ENCODE measurements at regions not wholly inside any gene's neighbourhood (a gene's known extent, or its start where the extent isn't known, plus 50 kb on each side); places are given as distances from the start of the nearest gene placed in this dataset.

DNA sequence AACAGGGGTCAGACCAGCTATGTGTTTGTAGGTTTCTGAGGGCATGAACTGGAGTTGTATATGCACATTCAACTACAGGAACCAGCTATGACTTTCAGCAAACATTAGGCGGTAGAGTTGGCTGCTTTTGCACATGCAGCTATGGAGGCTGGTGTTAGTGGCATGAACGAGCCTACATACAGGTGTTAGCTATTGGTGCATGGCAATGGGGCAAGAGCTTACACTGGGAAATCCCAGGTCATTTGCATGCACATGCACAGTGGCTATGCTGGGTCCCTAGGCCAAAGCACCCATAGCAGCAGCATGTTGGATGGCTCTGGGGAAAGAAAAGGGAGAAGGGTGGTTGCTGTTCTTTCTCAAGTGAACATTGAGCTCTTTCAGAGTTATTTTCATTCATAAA is 1018.5 kb upstream of the PHF14 start:
- H3K27ac ChIP-seq (ENCODE audit: low read depth, low read length, poor library complexity, severe bottlenecking) = no peak overlapping the region
- H3K4me3 ChIP-seq (ENCODE audit: low read depth, low read length, poor library complexity, severe bottlenecking) = no peak overlapping the region
- CTCF ChIA-PET = no interaction called here
- no peak for DNase-seq (ENCODE audit: low spot score)
- H3K27me3 ChIP-seq (replicated peaks; ENCODE audit: insufficient read depth, low read depth, low read length, poor library complexity) = no peaks in the 10 kb centered on the region
- no peaks in the 10 kb centered on the region for H3K36me3 ChIP-seq (ENCODE audit: insufficient read depth, low read length, poor library complexity, severe bottlenecking)
- intact Hi-C loops (cut with micrococcal nuclease; ENCODE audit: unreplicated experiment) = no loop called here
- H3K9me3 ChIP-seq (ENCODE audit: low read depth, low read length, poor library complexity, severe bottlenecking) = peaks cover 10% of the 10 kb centered on the region
- no peak for TF ChIP-seq EZH2 (IDR thresholded peaks at IDR 0.05; ENCODE audit: borderline replicate concordance, low read depth, low read length, poor library complexity, severe bottlenecking)
- TF ChIP-seq, protein P1, sequence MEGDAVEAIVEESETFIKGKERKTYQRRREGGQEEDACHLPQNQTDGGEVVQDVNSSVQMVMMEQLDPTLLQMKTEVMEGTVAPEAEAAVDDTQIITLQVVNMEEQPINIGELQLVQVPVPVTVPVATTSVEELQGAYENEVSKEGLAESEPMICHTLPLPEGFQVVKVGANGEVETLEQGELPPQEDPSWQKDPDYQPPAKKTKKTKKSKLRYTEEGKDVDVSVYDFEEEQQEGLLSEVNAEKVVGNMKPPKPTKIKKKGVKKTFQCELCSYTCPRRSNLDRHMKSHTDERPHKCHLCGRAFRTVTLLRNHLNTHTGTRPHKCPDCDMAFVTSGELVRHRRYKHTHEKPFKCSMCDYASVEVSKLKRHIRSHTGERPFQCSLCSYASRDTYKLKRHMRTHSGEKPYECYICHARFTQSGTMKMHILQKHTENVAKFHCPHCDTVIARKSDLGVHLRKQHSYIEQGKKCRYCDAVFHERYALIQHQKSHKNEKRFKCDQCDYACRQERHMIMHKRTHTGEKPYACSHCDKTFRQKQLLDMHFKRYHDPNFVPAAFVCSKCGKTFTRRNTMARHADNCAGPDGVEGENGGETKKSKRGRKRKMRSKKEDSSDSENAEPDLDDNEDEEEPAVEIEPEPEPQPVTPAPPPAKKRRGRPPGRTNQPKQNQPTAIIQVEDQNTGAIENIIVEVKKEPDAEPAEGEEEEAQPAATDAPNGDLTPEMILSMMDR (conservative IDR thresholded peaks at IDR 0.05; ENCODE audit: low read depth, low read length) = no peak
- BruUV-seq (replicated peaks) = no TSS peak
- POLR2A ChIA-PET (ENCODE audit: low non-redundant PET) = no interaction called here
- H3K4me1 ChIP-seq (ENCODE audit: insufficient read depth, low read length, poor library complexity, severe bottlenecking) = no peaks in the 10 kb centered on the region

DNA sequence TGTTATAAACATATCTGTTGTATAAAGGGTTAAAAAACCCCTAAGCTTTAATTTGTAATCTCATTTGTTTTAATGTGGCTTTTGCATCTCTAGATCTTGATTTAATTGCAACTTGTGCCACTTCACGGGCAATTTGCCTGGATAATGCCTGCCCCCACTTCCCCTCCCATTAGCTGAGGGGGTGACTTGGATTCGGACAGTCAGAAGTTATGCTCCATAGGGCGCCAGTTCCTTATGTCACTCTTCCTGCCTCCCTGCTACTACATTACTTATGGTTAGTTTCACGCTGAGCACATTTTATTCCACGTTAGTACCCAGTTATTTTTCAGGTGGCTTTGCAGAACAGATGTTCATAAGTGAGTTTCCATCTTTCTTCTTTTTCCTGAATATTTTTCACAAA is 1015.2 kb upstream of the PHF14 start:
- intact Hi-C loops (cut with micrococcal nuclease; ENCODE audit: unreplicated experiment) = no loop called here
- ChIA-PET POLR2A (ENCODE audit: low non-redundant PET) (no interaction called here), CTCF (no interaction called here)
- Histone ChIP-seq H3K4me3 (ENCODE audit: low read depth, low read length, poor library complexity, severe bottlenecking) (no peak overlapping the region), H3K9me3 (ENCODE audit: low read depth, low read length, poor library complexity, severe bottlenecking) (peaks cover 13% of the 10 kb centered on the region), H3K36me3 (ENCODE audit: insufficient read depth, low read length, poor library complexity, severe bottlenecking) (no peaks in the 10 kb centered on the region), H3K27ac (ENCODE audit: low read depth, low read length, poor library complexity, severe bottlenecking) (no peak overlapping the region), H3K4me1 (ENCODE audit: insufficient read depth, low read length, poor library complexity, severe bottlenecking) (no peaks in the 10 kb centered on the region), H3K27me3 (replicated peaks; ENCODE audit: insufficient read depth, low read depth, low read length, poor library complexity) (no peaks in the 10 kb centered on the region)
- TF ChIP-seq EZH2 (IDR thresholded peaks at IDR 0.05; ENCODE audit: borderline replicate concordance, low read depth, low read length, poor library complexity, severe bottlenecking) = no peak
- TF ChIP-seq, protein P1 (conservative IDR thresholded peaks at IDR 0.05; ENCODE audit: low read depth, low read length) = no peak
- DNase-seq (ENCODE audit: low spot score) = no peak
- no TSS peak for BruUV-seq (replicated peaks)

DNA sequence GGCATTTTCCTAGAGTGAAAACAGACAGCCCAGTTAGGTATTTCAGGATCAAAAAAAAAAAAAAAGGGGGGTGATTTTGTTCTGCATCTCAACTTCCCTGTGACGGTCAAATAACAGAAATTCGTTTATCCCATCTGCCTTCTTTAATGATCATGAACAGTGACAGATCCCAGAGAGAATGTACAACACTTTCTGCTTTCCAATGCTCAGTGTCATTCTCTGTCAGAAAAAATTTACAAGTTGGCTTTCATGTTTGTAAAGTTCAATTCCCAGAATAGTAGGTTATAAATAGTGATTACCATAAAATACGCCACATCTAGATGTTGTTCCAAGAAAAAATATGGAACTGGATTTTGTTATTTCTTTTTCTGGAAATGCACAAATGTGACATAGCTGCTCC is 1013.2 kb upstream of the PHF14 start:
- Histone ChIP-seq H3K4me1 (ENCODE audit: insufficient read depth, low read length, poor library complexity, severe bottlenecking) (no peaks in the 10 kb centered on the region), H3K27me3 (replicated peaks; ENCODE audit: insufficient read depth, low read depth, low read length, poor library complexity) (no peaks in the 10 kb centered on the region), H3K36me3 (ENCODE audit: insufficient read depth, low read length, poor library complexity, severe bottlenecking) (no peaks in the 10 kb centered on the region), H3K27ac (ENCODE audit: low read depth, low read length, poor library complexity, severe bottlenecking) (no peak overlapping the region), H3K4me3 (ENCODE audit: low read depth, low read length, poor library complexity, severe bottlenecking) (no peak overlapping the region), H3K9me3 (ENCODE audit: low read depth, low read length, poor library complexity, severe bottlenecking) (peaks cover 10% of the 10 kb centered on the region)
- POLR2A ChIA-PET (ENCODE audit: low non-redundant PET) = no interaction called here
- intact Hi-C loops (cut with micrococcal nuclease; ENCODE audit: unreplicated experiment) = no loop called here
- no peak for TF ChIP-seq EZH2 (IDR thresholded peaks at IDR 0.05; ENCODE audit: borderline replicate concordance, low read depth, low read length, poor library complexity, severe bottlenecking)
- TF ChIP-seq, protein P1 (conservative IDR thresholded peaks at IDR 0.05; ENCODE audit: low read depth, low read length) = no peak
- no TSS peak for BruUV-seq (replicated peaks)
- CTCF ChIA-PET = no interaction called here
- DNase-seq (ENCODE audit: low spot score) = no peak
